HK-2 (cell line): ENCODE measurements at regions not wholly inside any gene's neighbourhood (a gene's known extent, or its start where the extent isn't known, plus 50 kb on each side); places are given as distances from the start of the nearest gene placed in this dataset.

ENCODE experiments used
- DNase-seq: peaks from one replicate; pipeline ENCODE4 v3.0.0-alpha.2; 2018; ENCODE audit not compliant: unreplicated experiment

- DNase-seq, result no peak
Measured at GRCh38 chr10:112030431-112030830, 153.1 kb downstream of the GPAM start.

DNA sequence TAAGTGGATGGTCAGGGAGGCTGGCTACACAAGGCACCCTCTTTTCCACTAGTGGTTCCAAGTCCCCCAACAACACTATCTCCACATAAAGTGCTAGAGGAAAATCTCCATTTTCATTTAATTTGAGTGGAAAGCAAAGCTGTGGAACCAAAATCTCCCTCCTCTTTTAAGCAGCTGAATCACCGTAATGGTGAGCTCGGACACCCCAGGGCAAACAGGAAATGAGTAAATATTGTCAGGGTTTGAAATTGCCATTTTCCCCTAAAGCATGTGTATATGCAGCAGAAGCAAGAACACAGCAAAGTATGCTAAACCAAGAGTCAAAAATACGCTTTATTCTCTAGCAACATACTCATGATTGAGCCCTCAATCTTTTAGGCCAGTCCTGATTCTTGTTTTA lies 143.7 kb downstream of the GPAM start:
- DNase-seq, result no peak

DNA sequence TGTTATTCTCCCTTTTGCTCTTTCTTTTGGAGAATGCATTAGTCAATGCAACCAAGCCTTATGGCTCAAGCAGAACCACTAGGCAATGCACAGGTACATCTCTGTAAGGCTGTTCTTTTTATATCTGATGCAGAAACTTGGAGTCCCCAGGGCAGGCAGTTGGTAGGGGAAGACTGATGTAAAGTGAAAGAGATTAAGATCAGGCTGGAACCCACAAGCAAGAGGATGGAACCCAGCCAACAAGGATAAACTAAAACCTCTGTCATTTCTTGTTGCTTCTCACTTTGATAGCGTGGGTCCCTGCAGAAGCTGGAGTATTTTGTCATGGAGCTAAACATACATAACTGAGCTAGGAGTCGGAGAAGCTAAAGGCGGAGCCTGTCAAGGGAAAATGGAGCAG lies 142.9 kb downstream of the GPAM start:
- DNase-seq, result no peak

DNA sequence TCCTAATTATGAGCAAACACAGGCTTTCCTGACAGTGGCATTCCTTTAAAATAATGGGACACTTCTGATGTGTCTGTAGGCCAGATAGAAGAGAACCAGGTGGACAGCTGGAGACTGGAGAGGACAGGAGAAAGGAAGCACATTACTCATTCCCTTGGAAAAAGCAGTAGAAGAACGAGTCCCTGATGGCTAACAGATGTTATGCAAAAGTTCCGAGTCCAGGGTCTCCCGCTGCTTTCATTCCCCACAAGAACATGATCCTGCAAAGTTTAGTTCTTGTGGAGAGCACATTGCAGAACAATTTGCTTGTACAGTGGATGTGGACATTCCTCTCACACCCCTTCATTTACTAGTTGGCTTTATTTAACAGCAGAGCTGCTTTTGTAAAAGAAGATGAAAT lies 137.6 kb downstream of the GPAM start:
- DNase-seq, result no peak

GRCh38 chr10:112047674-112048073 lies 135.9 kb downstream of the GPAM start:
- DNase-seq, result no peak

DNA sequence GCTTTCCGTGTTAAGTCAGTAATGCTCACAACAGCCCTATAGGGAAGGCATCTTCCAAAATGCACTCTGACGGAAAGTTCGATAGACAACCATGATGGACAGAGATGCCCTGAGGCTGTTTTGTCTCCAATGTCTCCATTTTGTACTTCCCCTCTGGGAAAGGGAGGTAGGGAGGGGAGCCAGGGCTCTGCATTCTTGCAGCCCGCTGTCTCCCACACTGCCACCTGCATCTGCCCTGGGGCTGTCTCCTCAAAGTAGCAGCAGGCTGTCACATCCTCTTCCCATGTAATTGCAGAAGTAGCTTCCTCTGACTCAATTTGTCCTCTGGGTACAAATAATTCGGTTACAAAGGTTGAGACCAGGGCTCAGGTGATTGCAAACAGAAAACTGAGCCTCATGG lies 131.4 kb downstream of the GPAM start:
- DNase-seq, result no peak

DNA sequence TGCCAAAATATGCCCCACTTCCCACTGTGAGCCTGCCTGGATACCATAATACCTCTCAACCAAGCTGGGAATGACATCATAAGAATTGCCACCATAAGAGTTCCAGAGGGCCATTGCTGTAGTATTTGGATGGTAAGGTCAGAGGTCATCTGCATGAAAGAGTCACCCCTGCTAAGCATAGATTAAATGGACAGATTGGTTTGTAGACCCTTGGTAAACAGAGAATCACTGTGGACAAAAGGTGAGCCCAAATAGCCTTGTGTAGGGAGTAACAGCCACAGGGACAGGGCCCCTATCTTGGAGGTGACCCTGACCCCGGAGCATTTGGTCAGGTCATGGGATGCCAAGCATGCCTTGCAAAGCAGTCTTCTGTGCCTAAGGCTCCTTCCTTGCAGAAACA lies 129.7 kb downstream of the GPAM start:
- no peak for DNase-seq

GRCh38 chr10:112054516-112054915 lies 129.0 kb downstream of the GPAM start:
- DNase-seq, result no peak

GRCh38 chr10:112057072-112057471 lies 126.5 kb downstream of the GPAM start:
- DNase-seq, result no peak

DNA sequence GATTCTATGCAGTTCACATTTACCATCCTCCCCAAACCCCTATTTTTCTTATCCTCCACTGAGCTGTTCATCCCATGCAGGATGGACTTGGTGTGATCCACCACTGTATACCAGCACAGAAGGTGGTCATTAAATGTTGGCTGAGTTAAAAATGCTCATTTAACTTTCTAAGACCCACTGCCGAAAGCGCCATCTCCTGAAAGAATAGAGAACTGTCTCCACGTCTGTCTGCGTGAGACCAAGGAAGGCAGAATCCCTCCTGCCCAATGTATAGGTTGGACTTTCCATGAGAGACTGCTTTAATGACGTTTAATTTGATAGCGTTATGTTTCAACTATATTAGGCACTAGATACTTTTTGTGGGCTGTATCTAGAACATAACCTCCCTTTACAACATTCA lies 124.3 kb downstream of the GPAM start:
- DNase-seq, result no peak

DNA sequence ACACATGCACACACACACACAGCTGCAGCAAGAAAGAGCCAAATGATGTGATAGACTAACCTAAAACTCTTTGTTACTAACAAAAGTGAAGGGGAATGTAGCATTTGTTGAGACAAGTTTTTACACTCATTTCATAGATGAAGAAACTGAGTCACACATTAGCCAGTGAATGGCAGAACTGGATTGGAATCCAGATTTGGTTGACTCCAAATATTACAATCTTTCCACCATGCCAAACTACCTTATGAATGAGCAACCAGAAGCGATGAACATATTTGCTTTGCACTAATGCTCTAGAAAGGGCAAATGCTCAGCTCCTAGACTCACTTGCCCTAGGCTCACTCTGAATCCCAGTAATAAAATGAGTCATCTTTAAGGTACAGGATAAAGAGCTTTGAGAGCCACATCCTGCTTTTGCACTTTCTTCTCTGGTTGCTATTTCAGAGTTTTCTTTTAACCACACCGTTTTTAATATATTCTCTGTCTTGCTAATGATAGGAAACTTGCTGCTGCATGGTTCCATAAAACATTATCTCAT lies 111.9 kb downstream of the GPAM start:
- no peak for DNase-seq

GRCh38 chr10:112078003-112078402 lies 105.6 kb downstream of the GPAM start:
- no peak for DNase-seq

DNA sequence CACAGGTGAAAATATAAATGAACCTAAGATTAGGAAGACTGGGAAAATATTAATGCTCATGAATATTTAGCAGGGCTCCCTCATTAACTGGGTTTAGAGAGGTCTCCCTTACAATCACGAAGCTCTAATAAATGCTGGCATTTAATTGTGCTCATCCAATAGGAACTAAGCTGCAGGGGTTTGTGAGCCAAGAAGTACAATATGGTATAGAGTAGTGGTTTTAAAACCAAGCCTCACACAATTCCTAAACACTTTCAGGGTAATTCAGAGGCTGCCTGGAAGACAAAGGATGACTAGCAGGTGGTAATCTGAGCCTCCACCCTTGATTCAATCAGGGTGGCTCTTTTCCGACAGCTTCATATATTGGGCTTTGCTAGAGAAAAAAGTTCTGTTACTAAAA lies 103.3 kb downstream of the GPAM start:
- DNase-seq, result no peak

- DNase-seq, result no peak
Measured at GRCh38 chr10:112082120-112082519, 101.4 kb downstream of the GPAM start.

- DNase-seq, result no peak
Measured at GRCh38 chr10:112083472-112083871, 100.1 kb downstream of the GPAM start.

- DNase-seq, result no peak
Measured at GRCh38 chr10:112087953-112088456, 95.6 kb downstream of the GPAM start.

DNA sequence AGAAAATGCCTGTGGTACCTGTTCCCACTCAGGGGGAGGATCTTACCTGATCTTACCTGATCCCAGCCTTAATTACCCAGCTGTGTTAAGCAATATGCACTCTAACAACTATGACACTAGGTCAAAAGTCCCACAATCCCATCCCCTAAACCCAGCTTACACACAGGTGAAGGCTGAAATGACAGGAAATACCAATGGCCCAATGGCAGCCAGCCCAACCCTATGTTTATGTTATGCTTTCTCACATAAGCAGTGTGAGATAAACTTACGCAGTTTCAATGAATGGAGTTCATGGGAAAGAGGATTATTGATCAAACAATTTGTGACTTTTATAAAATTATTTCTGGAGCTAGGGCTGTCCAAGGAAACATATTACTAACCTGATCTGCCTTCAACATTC lies 91.9 kb downstream of the GPAM start:
- DNase-seq, result no peak

GRCh38 chr10:112092519-112092918 lies 91.0 kb downstream of the GPAM start:
- DNase-seq, result no peak

- no peak for DNase-seq
Measured at GRCh38 chr10:112094984-112095383, 88.6 kb downstream of the GPAM start.

GRCh38 chr10:112095731-112096130 lies 87.8 kb downstream of the GPAM start:
- no peak for DNase-seq

GRCh38 chr10:112098682-112099081 lies 84.9 kb downstream of the GPAM start:
- no peak for DNase-seq
